GM19025 (cell line): ENCODE measurements at regions not wholly inside any gene's neighbourhood (a gene's known extent, or its start where the extent isn't known, plus 50 kb on each side); places are given as distances from the start of the nearest gene placed in this dataset.

Experiments used
- ATAC-seq: cut with Tn5 transposase; IDR thresholded peaks from one replicate; pipeline ENCODE4 v1.9.1; 2021; ENCODE audit warnings: mild to moderate bottlenecking, low read depth, moderate library complexity; ENCODE audit not compliant: unreplicated experiment

GRCh38 chr10:6888434-6888833 is 308.4 kb upstream of the PRKCQ start:
- ATAC-seq, result no peak

DNA sequence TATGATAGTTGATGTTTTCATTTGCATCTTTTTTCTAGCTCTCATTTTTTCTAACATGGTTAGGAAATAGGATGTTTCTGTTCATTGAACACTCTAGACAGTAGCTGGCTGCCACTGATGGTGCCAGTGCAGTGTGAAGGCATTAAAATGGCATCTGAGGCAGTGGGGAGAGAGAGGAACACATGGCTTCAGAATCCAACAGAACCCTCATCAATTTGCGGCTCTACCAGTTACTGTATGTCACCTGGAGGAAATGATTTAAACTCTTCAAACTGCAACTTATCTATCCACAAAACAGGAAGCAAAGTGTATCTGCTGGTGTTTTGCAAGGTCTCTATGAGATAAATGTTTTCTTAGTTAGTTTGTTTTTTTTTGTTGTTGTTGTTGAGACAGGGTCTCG is 305.2 kb upstream of the PRKCQ start:
- no peak for ATAC-seq

- ATAC-seq, result no peak
Observed at GRCh38 chr10:6881987-6882386, 301.9 kb upstream of the PRKCQ start.

- no peak for ATAC-seq
Observed at GRCh38 chr10:6877722-6878392, 297.8 kb upstream of the PRKCQ start.

DNA sequence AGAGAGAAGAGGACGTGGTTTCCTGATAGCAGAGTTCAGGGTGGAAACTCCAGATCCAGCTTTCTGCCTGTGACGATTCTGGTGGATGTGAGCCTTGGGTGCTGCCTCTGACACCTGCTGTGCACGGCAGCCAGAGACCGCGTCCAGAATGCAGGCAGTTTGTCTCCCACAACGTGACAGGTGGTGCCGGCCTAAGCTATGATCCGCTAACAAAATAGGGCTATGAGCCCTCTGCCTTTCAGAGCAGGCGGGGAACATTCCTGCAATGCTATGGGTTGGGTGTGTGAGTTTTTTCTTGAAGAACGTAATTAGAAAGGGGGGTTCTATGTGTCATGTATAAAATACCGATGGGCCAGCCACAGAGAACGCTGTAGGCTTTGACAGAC is 297.3 kb upstream of the PRKCQ start:
- no peak for ATAC-seq

- ATAC-seq, result no peak
Observed at GRCh38 chr10:6875269-6875865, 295.3 kb upstream of the PRKCQ start.

DNA sequence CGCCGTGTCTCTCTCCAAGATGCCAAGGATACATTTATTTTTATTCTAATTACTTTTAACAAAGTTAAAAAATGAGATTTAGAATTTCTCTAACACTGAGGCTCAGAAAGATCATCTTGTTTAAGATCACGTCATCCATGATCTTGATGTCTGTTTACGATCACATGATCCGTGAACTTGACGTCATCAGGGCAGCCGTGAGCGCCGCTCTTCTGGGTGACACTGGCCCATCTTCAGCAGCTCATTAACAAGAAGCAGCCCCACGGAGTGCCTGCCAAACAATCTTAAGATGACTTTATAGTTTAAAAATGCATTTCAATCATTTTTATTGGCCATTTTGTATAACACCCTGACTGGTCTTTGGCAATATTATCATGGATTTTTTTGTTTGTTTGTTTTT is 291.1 kb upstream of the PRKCQ start:
- no peak for ATAC-seq

- ATAC-seq, result no peak
Observed at GRCh38 chr10:6868036-6868725, 288.1 kb upstream of the PRKCQ start.

GRCh38 chr10:6866757-6867156 is 286.7 kb upstream of the PRKCQ start:
- no peak for ATAC-seq

- no peak for ATAC-seq
Observed at GRCh38 chr10:6864142-6864541, 284.1 kb upstream of the PRKCQ start.

GRCh38 chr10:6863381-6863780 is 283.3 kb upstream of the PRKCQ start:
- ATAC-seq, result no peak

DNA sequence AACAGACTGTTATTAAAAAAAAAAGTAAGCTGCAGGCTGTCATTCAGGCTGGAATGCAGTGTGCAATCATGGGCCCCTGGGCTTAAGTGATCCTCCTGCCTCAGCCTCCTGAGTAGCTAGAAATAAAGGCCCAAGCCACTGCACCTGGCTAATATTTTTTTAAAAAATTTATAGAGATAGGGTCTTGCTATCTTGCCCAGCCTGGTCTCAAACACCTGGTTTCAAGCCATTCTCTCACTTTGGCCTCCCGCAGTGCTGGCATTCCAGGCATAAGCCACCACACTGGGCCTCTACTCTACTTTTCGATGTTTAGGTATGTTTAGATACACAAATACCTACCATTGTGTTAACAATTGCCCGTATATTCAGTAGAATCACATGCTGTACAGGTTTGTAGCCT is 270.4 kb upstream of the PRKCQ start:
- ATAC-seq, result no peak

DNA sequence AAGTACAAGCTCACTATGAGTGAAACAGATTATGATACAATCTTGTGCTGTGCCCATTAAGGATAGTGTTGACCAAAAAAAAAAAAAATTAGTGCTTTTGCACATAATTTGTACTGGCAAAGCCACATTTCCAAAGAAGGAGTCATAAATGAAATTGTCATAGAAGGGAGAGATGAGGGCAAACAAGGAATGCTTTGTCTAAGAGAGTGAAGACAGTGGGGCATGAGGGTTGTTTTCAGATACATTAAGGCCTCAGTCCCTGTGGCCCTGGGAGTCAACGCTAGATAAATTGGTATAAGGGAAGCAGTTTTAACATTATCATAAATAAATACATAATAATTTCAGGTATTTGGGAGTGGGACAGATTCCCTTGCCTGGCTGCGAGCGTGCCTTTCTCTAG is 267.5 kb upstream of the PRKCQ start:
- ATAC-seq, result no peak

DNA sequence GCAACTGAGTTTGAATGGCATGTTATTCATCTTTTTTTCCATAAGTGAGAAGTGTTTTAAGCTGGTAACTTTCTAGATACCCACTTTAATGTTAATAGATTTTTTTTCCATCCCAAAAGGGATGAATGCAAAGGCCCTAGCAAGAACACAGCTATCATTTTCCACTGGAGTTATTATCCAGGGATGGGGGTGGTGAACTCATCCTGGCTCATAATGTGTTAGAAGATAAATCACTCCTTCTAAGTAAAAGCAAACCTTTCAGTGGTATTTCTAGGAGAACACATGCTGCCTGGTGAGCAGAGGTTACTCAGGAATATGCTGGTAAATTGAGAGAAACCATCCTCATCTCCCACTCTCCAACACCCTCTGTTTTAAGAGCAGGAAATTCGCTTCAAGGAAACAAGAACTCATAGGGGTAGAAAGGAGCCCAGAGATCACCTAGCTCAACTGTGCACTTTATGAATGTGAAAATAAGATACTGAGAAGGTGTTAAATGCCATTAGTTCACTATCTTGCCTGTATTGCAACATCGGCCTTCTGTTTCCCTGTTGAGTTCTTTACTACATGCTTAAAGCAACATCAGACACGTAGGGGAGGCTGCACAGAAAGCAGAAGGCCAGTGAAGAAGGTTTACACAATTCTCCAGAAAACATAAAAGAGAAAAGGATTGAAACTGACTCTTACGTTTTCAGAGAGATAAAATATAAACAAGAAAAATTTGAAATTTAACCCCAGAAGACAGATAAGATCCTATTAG is 264.0 kb upstream of the PRKCQ start:
- ATAC-seq, result no peak

DNA sequence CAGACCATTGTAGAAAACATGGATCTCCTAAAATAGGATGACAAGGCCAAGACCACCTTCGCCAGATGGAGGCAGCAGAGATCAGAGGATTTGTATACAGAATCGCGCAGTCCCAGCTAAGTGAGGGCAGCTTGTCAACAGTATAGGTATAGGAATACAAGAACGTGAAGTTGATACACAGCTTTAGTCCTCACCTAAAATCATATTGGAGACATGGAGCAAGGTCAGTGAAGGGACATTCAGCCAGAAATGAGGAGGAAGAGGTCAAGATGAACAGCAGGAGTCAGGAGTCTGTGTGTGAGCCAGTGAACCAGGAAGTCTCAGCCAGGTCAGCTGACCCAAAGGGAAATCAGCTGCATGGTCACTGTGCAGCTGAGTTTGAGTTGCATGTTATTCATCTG is 263.4 kb upstream of the PRKCQ start:
- no peak for ATAC-seq

GRCh38 chr10:6842722-6843121 is 262.6 kb upstream of the PRKCQ start:
- no peak for ATAC-seq

DNA sequence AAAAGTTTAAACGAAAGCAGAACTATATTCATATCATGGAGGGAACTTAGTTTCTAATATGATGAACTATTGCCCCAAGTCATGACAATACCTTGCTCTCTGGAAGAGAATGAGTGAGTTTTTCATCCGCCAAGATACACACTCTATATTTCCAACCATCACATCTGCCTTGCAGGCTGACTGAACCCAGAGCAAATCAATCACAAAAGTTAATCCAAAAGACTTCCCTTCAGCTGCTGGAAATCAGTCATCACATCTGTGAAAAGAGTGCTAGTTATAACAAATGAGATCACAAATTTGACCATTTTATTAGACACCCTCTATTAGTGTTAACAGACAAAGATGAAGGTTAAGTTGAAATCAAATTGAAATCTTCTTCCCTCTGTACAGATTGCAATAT is 261.7 kb upstream of the PRKCQ start:
- no peak for ATAC-seq

GRCh38 chr10:6840766-6841165 is 260.7 kb upstream of the PRKCQ start:
- no peak for ATAC-seq

DNA sequence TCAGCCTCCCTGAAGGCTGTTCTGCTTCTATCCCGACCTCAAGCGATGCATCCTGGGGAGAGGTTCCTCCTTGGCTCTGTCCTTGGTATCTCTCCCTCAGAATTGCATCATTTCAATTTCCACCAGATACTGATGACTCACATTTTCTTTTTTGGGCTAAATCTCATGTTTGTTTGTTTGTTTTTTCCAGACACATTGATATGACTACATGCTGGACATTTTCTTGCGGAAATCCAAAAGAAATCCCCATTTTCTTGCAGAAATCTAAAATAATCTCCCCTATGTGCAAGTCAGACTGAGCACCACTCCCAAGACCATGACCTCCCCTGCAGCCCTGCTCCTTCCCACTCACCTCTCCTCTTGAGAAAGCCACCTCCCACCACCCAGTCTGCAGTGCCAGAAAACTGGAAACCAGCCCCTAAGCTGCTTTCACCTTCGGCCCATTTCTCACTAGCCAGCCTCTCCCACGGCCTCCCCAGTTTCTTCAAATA is 260.2 kb upstream of the PRKCQ start:
- no peak for ATAC-seq

DNA sequence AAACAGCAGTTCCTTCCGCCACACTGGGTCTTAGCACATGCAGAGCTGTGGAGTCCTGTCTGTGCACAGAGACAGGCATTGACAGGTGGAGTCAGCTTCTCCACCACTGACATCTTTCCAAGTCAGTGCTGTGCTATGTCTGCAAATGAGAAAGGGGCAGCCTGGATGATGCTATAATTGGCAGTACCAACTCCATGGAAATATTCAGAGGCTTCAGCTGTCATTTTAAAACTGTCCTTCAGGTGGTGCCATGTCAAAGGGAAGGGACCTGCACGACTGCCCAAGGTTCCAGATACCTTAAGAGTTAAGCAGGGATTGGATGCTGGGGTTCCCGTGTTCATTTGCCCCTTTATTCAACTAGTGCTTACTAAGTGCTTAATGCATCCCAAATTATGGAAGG is 258.0 kb upstream of the PRKCQ start:
- no peak for ATAC-seq

DNA sequence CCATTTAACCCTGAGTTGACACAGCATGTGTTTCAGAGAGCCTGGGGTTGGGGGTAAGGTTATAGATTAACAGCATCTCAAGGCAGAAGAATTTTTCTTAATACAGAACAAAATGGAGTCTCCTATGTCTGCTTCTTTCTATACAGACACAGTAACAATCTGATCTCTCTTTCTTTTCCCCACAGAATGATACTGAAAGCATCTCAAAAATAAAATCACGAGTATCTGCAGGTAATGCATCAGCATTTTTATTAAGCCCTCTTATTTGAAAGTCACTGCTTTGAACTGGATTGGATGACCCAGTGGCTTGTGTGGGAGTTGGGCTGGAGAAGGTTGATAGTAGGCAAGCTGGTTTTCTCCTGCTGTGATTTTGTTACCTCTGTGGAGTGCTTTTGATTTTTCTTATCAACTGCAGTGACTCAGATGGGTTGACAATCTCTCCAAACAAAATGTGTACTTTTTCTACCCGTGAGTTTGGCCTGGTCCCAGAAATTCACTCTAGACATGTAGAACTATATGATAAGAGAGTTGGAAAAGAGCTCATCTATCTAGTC is 253.5 kb upstream of the PRKCQ start:
- ATAC-seq, result no peak
